NCI-H1048 (cell line): ENCODE measurements at regions not wholly inside any gene's neighbourhood (a gene's known extent, or its start where the extent isn't known, plus 50 kb on each side); places are given as distances from the start of the nearest gene placed in this dataset.

Experiments used
- DNase-seq: peaks from one replicate; lab custom pipeline; 2025; lab: John Stamatoyannopoulos, UW

DNA sequence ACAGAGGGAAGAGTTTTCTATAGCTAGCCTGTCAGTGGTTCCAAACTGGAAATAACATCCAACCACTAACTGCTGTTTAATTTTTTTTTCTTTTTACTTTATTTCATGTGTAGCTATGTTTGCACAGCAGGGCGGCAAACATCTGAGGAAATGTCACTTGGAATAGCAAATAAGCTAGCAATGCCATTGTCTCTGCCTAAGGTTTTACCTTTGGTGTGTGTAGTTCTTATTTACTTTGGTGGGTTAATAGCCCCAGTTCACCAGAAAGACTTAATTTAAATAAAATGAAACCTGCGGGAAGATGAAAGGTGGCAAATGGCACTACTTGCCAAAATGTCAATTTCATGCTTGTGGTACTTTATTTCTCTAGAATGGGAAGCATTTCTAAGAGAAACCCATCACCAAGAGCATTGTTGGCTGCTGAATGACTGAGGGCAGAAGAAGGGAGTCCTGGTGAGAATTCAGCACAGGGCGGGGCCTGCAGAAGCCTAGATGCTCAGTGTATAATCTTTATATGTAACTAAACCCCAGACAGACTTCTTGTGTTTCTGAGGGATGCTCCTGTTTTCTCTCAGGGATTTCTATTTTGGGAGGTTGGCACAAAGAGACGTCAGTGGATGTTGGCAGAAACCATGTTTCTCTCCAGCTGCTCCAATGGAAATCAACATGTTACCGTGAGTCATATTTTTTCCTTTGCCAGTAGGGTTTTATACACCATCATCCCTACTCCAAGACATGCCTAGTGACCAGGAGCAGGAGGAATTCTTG lies 300.4 kb upstream of the NT5C1B start:
- no peak for DNase-seq

- DNase-seq = no peak
These were observed 296.1 kb upstream of the NT5C1B start for GRCh38 chr2:18885457-18885856.

DNA sequence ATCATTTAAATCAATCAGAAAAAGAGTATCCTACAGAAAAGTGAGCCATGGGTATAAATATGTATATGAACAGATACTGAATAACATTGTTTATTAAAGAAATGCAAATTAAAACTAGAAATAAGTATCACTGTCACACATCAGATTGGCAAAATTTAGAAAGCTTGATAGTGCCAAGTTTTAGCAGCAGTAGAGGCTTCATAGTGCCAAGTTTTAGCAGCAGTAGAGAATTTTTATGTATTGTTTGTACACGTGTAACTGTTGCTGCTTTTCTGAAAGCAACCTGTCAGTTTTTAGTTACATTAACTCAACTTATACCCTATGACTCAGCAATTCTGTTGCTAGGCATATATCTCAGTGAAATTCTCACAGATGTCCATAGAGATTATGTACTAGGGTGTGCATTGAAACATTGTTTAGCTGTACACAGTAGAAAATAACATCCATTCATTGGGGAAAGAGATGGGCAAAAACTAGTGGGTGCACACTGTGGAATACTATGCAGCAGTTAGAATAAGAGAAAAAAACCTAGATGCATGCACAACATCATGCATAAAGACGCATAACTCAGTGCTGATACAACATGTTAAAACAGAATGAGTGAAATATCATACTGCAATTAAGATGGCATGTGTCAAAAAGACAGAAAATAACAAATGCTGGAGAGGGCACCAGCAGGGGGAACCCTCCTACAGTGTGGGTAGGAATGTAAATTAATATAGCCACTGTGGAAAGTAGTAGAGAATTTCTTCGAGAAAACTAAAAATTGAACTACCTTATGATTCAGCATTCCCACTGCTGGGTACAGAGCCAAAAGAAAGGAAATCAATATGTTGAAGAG lies 294.5 kb upstream of the NT5C1B start:
- DNase-seq = no peak

DNA sequence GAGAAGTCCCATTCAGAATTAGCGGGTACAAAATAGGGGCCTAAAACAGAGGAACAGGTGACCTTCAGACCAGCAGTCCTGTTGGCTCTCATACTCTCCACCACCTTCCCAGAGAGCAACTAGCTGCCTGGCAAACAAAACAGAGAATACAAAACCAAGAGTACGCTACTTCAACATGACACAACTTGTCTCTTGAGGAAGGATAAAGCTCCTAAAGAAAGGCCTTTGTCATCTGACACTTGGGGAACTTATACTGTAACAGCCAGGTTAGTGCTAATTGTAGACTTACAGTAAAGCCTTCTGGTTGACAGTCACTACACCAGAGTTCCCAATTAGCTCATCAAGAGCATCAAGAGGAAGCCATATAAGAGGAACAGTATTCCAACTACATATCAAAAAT lies 282.1 kb upstream of the NT5C1B start:
- DNase-seq = no peak

DNA sequence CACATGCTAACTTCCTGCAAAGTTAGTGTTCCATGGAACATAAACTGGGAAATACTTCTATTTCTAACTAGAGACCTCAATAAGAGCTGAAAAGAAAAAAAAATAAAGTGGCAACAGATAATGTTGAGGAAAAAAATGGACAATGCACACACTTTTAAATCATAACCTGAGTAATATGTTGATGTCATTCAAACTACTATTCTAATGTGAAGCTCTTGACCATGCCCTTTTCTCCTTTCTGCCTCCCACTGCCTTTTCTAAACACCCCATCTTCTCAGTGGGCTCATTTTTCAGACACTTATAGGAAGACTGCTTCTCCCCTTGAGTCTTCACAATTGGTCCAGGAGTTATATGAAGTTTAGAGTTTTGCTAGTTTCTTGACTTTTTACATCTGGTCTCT lies 280.9 kb upstream of the NT5C1B start:
- DNase-seq = no peak

DNA sequence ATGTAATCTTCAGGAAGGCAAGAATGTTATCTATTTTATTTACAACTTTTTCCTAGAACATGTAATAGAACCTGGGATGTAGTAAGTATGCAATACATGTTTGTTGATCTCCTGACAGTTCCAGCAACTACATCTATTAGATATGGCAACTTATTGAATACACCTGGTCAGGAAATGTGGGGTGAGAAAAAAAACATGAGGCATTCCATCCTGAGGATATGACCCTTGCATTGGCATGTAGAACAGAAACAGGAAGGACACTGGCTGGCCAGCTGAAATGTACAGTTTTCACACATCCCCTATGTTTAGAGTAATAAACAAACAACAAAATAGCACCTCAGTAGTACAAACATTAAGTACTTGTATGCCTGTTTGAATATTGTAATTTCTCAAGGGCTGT lies 272.6 kb upstream of the NT5C1B start:
- no peak for DNase-seq

DNA sequence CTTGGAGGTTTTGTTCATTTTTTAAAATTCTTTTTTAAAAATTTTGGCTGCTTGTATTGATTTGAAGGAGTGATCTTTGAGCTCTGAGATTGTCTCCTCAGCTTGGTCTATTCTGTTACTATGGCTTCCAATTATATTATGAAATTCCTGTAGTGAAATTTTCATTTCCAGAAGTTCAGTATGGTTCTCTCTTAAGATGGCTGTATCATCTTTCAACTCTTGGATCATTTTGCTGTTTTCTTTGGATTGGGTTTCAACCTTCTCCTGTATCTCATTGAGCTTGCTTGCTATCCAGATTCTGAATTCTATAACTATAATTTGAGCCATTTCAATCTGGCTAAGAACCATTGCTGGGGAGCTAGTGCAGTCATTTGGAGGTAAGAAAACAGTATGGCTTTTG lies 270.8 kb upstream of the NT5C1B start:
- DNase-seq = no peak

DNA sequence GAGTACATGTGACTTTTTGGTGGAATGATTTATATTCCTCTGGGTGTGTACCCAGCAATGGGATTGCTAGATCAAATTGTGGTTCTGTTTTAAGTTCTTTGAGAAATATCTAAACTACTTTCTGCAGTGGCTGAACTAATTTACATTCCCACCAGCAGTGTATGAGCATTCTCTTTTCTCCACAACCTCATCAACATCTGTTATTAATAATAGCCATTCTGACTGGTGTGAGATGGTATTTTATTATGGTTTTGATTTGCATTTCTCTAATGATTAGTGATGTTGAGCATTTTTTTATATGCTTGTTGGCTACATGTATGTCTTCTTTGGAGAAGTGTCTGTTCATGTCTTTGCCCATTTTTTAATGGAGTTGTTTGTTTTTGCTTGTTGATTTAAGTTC lies 267.4 kb upstream of the NT5C1B start:
- DNase-seq = no peak

DNA sequence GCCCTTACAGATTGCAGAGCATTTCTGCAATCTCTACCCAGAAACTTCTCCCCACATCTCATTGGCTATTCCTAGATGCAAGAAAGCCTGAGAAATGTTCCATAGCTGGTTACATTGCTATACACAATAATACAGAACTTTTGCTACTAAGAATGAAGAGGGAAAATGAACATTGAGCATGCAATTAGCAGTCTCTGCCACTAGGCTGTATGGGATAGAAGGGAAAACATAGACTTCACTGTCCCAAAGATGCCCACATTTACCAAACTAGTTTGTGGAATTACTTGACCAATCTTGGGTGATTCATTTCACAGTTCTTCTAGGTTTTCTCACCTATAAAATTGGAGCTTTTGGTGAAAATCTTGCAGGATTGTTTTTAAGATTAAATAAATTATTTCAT lies 265.7 kb upstream of the NT5C1B start:
- no peak for DNase-seq

- no peak for DNase-seq
These were observed 260.6 kb upstream of the NT5C1B start for GRCh38 chr2:18849841-18850578.

DNA sequence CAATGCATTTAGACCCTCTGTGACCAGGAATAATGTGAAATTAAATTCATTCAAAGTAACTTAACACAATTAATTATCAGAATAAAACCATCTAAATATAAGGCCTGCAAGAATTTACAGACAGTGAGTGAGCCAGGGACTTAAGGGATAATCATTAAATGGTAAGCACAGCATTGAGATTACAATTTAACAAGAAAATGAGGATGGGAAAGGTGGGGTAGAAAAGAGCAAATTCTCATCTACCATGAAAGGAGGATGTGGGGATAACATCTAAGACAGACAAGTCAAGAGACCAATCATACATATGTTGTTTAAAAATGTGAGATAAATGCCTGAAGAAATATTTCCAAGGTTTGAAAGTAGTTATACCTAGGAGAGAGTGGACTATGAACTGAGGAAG lies 259.3 kb upstream of the NT5C1B start:
- no peak for DNase-seq

GRCh38 chr2:18845854-18846445 lies 256.6 kb upstream of the NT5C1B start:
- no peak for DNase-seq

- DNase-seq = no peak
These were observed 253.5 kb upstream of the NT5C1B start for GRCh38 chr2:18842836-18843235.

GRCh38 chr2:18841248-18842150 lies 252.1 kb upstream of the NT5C1B start:
- no peak for DNase-seq

DNA sequence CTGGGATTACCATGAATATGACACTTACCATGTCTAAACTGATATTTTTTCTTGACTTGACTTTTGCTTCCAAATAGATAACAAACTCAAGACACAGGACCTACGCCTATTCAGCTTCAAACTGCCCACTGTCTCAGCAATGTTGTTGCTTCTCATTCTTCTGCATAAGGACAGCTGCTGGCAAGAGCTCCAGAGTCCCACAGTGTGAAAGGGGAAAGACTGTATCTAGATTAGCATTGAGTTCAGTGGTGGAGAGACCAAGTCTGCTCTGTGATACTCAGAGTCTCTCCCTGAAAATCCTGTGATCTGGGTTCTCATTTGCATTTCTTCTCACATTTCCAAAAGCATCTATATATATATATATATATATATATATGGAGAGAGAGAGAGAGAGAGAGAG lies 247.9 kb upstream of the NT5C1B start:
- no peak for DNase-seq

- DNase-seq = no peak
These were observed 247.1 kb upstream of the NT5C1B start for GRCh38 chr2:18836436-18836835.

GRCh38 chr2:18835787-18836186 lies 246.4 kb upstream of the NT5C1B start:
- DNase-seq = no peak

DNA sequence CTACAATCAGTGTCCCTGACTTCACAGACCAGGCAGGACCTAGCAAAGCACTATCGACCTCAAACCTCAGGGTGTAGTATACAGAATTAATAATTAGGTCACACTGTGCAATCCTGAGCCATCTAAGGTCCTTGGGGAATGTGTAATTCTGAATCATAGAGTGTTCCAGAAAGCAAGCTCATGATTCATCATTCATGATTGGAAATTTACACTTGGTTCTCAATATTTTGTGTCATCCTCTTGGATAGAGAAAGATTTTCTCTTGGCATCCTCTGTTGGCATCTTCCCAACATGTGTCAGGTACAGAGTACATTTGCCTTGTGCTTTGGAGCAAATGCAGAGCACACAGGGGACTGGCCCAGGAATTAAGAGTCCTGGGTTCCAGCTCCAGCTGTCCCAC lies 245.0 kb upstream of the NT5C1B start:
- DNase-seq = no peak

- DNase-seq = no peak
These were observed 244.6 kb upstream of the NT5C1B start for GRCh38 chr2:18833941-18834340.

DNA sequence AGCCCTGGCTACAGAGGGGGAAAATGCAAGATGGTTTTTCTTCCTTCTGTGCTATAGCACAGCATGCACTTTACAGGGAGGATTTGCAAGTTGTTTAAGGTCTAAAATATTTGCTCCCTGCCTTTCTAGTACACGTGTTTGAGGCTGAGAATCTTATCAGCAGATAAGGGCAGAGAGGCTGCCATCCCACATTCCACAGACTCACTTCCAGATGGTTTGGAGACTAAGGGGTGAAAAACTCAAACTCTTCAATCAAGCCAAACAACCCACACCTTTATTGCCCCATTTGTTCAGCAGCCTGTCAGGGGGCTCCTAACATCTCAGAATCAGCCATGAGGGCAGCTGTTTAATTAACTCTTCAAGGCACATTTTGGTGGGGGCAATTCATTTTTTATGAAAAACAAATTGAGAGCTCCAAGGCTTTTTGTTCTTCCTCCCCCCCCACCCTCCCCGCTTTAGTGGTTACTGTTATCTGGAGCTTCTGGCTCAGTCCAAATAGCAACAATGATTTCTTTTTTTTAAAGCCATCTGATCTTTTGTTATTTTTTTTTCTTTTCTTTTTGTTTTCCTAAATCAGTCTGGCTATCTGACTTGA lies 242.6 kb upstream of the NT5C1B start:
- no peak for DNase-seq

DNA sequence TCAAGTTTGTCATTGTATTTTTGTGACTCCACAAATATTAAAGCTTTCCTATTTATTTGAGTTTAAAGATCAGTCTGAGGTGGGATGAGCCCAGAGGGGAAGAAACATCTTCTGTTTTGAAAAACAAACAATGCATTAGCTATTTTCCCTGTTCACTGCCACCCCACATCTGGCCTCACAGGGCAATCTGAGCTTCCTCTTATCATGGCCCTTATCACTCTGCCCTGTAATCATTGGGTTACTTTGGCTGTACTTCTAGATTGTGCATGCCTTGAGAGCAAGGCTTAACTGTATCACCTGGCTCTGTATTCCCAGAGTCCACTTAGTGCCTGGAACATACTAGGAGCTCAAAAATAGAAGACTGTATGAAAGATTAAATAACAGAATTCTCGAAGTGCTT lies 241.6 kb upstream of the NT5C1B start:
- DNase-seq = no peak
